IMR-90 (cell line): ENCODE measurements at regions not wholly inside any gene's neighbourhood (a gene's known extent, or its start where the extent isn't known, plus 50 kb on each side); places are given as distances from the start of the nearest gene placed in this dataset.

Source experiments
- BHLHE40 ChIP-seq: fragments of 150-350 bp; IDR thresholded peaks from 2 replicates; pipeline ENCODE4 v1.6.1; 2016; ENCODE audit warnings: mild to moderate bottlenecking, low read depth, low read length
- CEBPB ChIP-seq: IDR thresholded peaks from 2 replicates; pipeline ENCODE4 v1.6.1; 2012; ENCODE audit warnings: low read depth, low read length, improper control_type of control experiment
- ELK1 ChIP-seq: fragments of 150-350 bp; IDR thresholded peaks from 2 replicates; pipeline ENCODE4 v1.6.1; 2016; ENCODE audit warnings: low read depth, mild to moderate bottlenecking, low read length, moderate library complexity, borderline replicate concordance
- MAFK ChIP-seq: IDR thresholded peaks from 2 replicates; pipeline ENCODE4 v1.6.1; 2012; ENCODE audit warnings: low read depth, low read length, improper control_type of control experiment
- MAZ ChIP-seq: IDR thresholded peaks from 2 replicates; pipeline ENCODE4 v1.6.1; 2012; ENCODE audit warnings: low read depth, mild to moderate bottlenecking, low read length, improper control_type of control experiment, moderate library complexity, borderline replicate concordance
- MXI1 ChIP-seq: IDR thresholded peaks from 2 replicates; pipeline ENCODE4 v1.6.1; 2012; ENCODE audit warnings: low read depth, mild to moderate bottlenecking, low read length, moderate library complexity, borderline replicate concordance
- NFE2L2 ChIP-seq: fragments of 150-350 bp; IDR thresholded peaks from 2 replicates; pipeline ENCODE4 v1.6.1; 2016; ENCODE audit warnings: low read depth, mild to moderate bottlenecking, low read length
- POLR2A ChIP-seq: IDR thresholded peaks from 2 replicates; pipeline ENCODE4 v1.6.1; 2012; ENCODE audit warnings: mild to moderate bottlenecking, low read depth, low read length
- RAD21 ChIP-seq: IDR thresholded peaks from 2 replicates; pipeline ENCODE4 v1.6.1; 2012; ENCODE audit warnings: low read length, improper control_type of control experiment
- RCOR1 ChIP-seq: IDR thresholded peaks from 2 replicates; pipeline ENCODE4 v1.6.1; 2012; ENCODE audit warnings: mild to moderate bottlenecking, low read length, improper control_type of control experiment; ENCODE audit not compliant: insufficient replicate concordance
- SMC3 ChIP-seq: fragments of 150-350 bp; IDR thresholded peaks from 2 replicates; pipeline ENCODE4 v1.6.1; 2016; ENCODE audit warnings: low read depth, mild to moderate bottlenecking, antibody characterized with exemption, low read length, moderate library complexity
- TF ChIP-seq, protein P1 (sequence below): conservative IDR thresholded peaks from 2 replicates; pipeline ENCODE4 v1.5.1; 2012; ENCODE audit warnings: mild to moderate bottlenecking, low read depth, low read length, improper control_type of control experiment
- TF ChIP-seq, protein P2 (sequence below): fragments of 150-350 bp; IDR thresholded peaks from 2 replicates; pipeline ENCODE4 v1.6.1; 2017; ENCODE audit warnings: mild to moderate bottlenecking, antibody characterized with exemption, low read length, low read depth

DNA sequence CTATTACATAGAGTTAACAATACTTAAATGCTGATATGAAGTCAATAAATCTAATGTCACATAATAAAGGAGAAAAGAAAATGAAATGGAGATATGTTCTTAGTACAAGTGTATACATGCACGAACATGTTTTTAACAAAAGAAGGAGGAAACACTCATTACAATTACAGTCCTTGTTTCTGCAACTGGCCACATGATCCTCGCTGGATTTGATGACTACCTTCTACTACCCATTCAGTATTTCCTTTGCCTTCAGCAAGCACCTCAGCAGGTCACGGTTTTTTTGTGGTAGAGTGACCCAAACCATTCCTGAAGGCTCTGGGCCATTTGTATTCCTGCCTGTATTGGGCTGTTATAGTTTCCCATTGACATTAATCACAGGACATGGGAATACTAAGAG lies 172.8 kb upstream of the CXADR start:
- TF ChIP-seq, protein P1, sequence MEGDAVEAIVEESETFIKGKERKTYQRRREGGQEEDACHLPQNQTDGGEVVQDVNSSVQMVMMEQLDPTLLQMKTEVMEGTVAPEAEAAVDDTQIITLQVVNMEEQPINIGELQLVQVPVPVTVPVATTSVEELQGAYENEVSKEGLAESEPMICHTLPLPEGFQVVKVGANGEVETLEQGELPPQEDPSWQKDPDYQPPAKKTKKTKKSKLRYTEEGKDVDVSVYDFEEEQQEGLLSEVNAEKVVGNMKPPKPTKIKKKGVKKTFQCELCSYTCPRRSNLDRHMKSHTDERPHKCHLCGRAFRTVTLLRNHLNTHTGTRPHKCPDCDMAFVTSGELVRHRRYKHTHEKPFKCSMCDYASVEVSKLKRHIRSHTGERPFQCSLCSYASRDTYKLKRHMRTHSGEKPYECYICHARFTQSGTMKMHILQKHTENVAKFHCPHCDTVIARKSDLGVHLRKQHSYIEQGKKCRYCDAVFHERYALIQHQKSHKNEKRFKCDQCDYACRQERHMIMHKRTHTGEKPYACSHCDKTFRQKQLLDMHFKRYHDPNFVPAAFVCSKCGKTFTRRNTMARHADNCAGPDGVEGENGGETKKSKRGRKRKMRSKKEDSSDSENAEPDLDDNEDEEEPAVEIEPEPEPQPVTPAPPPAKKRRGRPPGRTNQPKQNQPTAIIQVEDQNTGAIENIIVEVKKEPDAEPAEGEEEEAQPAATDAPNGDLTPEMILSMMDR: no peak
- no peak for TF ChIP-seq POLR2A
- no peak for TF ChIP-seq RAD21
- TF ChIP-seq CEBPB: no peak
- no peak for TF ChIP-seq SMC3
- no peak for TF ChIP-seq MAFK
- no peak for TF ChIP-seq BHLHE40
- no peak for TF ChIP-seq MAZ
- no peak for TF ChIP-seq ELK1
- TF ChIP-seq, protein P2, sequence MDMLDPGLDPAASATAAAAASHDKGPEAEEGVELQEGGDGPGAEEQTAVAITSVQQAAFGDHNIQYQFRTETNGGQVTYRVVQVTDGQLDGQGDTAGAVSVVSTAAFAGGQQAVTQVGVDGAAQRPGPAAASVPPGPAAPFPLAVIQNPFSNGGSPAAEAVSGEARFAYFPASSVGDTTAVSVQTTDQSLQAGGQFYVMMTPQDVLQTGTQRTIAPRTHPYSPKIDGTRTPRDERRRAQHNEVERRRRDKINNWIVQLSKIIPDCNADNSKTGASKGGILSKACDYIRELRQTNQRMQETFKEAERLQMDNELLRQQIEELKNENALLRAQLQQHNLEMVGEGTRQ: no peak
- no peak for TF ChIP-seq MXI1
- TF ChIP-seq RCOR1: no peak
- no peak for TF ChIP-seq NFE2L2
